SH-SY5Y (cell line): ENCODE measurements at regions not wholly inside any gene's neighbourhood (a gene's known extent, or its start where the extent isn't known, plus 50 kb on each side); places are given as distances from the start of the nearest gene placed in this dataset.

Experiments
- GATA2 ChIP-seq: IDR thresholded peaks from 2 replicates; pipeline ENCODE4 v1.6.1; 2011; ENCODE audit warnings: mild to moderate bottlenecking, low read depth, low read length
- GATA3 ChIP-seq: IDR thresholded peaks from 2 replicates; pipeline ENCODE4 v1.6.1; 2011; ENCODE audit warnings: low read depth, mild to moderate bottlenecking, low read length, moderate library complexity

DNA sequence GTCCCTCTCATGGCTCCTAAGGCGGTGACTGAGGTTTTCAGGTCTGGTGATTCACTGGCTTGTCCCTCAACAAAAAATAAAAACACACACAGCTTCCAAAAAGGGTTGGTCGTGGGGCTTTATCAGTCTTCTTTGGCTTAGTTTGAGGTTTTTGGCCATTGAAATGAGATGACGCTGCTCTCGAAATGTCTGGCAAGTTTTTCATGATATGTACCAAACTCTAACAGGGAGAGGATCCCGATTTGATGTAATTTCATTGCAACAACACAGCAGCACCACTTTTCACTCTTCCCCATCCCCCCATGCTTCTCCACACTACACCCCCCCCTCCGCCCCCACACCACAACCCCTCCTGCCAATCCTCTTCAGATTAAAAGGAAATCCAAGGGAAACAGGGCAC lies 187.1 kb upstream of the NFIA start:
- TF ChIP-seq GATA2 (no peak), GATA3 (no peak)
